GM19239 (cell line): ENCODE measurements at regions not wholly inside any gene's neighbourhood (a gene's known extent, or its start where the extent isn't known, plus 50 kb on each side); places are given as distances from the start of the nearest gene placed in this dataset.
"Not testable (repeated sequence)": the region's sequence is repeated elsewhere in the genome, so short reads cannot be mapped to it uniquely, and the experiment has no call there.

Experiments
- DNase-seq: peaks from one replicate; pipeline ENCODE4 v3.0.0; 2011; ENCODE audit warnings: low spot score; ENCODE audit not compliant: insufficient read length
- FAIRE-seq: peaks from 2 replicates; lab custom pipeline; 2011; peaks lifted over from hg19 to GRCh38; lab: Jason Lieb, UNC

DNA sequence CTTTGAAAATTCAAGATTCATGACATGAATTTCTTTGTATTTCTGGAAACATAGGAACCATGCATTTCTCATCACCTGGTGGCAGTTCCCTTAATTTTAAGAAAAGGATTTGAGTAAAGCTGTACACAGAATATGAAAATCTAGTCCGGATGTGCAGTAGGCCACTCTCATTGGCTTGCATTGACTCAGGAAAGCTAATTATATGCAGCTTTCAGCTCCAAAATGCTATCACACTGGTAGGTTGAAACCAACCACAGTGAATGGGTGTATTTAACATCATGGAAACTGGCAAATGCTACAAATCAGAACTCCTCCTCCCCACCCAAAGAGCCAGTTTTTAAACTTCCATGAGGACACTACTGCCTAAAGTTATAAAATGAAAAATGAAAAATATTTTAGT lies 161.6 kb upstream of the FBXL17 start:
- DNase-seq = no peak
- FAIRE-seq = no peak

DNA sequence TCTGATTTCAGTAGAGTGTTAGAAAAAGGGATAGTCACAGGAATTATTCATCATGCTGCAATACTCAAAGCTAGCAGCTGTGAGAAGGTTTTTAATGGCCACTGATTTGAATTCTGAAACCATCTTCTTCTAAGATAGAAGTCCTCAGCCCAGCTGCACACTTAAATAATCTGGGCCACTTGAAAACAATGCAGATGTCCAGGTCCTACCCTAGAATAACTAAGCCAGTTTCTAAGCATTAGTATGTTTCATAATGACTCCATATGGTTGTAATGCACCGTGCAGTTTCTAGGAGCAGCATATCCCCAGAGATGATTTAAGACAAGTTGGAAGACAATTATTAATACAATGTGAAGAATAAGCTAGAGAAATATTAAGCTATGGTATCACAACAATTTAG lies 159.9 kb upstream of the FBXL17 start:
- peak; percentile 71 for FAIRE-seq

DNA sequence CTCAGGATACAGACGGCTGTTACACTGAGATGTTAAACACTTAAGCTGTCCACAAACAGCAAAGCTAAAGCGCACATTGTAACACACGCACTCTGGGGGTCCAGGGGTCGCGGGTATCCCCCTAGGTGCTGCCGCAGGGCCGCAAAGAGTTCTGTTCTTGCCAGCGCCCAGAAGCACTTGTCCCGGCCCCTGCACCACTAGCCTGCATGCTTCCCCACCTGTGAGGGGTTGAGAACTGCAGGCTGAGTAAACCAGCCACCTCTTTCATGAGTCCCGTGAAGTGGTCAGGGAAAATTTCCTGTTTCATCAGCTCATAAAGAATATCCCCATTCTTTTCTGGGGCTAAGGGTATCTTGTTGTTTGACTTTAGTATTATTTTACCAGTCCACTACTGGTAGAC lies 154.4 kb upstream of the FBXL17 start:
- DNase-seq (no peak), FAIRE-seq (no peak)

More for the DNA sequence above, 159.9 kb upstream of the FBXL17 start:
- DNase-seq = no peak

DNA sequence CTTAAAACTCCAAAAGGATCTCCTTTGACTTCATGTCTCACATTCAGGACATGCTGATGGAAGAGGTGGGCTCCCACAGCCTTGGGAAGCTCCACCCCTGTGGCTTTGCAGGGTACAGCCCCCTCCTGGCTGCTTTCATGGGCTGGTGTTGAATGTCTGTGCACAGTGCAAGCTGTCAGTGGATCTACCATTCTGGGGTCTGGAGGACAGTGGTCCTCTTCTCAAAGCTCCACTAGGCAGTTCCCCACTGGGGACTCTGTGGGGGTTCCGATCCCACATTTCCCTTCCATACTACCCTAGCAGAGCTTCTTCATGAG lies 150.2 kb upstream of the FBXL17 start:
- not testable (repeated sequence) for FAIRE-seq, DNase-seq

GRCh38 chr5:108531367-108532128 lies 149.7 kb upstream of the FBXL17 start:
- no peak for FAIRE-seq
- DNase-seq = no peak

- FAIRE-seq (no peak), DNase-seq (no peak)
These were observed 148.8 kb upstream of the FBXL17 start for GRCh38 chr5:108530706-108531105.

GRCh38 chr5:108529381-108529780 lies 147.5 kb upstream of the FBXL17 start:
- FAIRE-seq = no peak
- DNase-seq = no peak

DNA sequence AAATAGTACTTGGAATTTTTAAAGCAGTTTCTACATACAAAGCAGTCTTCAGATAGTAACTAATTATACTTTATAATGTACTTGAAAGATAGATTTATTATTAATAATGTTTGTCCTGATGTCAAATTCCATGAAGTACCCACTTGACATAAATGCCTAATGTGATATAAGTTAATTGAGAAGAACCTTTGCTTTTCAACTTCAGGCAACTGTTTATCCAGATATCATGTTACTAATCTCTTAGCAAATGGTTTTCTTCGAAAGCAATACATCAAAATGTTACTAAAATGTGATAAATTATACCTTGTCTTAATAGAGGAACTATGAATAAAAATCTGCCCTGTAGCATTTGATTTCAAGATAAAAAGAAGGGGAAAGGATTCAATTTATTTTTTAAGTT lies 146.8 kb upstream of the FBXL17 start:
- DNase-seq (no peak), FAIRE-seq (no peak)

- DNase-seq = no peak
- peak; percentile 73 for FAIRE-seq
These were observed 142.7 kb upstream of the FBXL17 start for GRCh38 chr5:108524564-108524963.

- no peak for FAIRE-seq
- no peak for DNase-seq
These were observed 141.5 kb upstream of the FBXL17 start for GRCh38 chr5:108523360-108523759.

- DNase-seq = no peak
- FAIRE-seq = peak; percentile 92
These were observed 140.1 kb upstream of the FBXL17 start for GRCh38 chr5:108521841-108522506.

DNA sequence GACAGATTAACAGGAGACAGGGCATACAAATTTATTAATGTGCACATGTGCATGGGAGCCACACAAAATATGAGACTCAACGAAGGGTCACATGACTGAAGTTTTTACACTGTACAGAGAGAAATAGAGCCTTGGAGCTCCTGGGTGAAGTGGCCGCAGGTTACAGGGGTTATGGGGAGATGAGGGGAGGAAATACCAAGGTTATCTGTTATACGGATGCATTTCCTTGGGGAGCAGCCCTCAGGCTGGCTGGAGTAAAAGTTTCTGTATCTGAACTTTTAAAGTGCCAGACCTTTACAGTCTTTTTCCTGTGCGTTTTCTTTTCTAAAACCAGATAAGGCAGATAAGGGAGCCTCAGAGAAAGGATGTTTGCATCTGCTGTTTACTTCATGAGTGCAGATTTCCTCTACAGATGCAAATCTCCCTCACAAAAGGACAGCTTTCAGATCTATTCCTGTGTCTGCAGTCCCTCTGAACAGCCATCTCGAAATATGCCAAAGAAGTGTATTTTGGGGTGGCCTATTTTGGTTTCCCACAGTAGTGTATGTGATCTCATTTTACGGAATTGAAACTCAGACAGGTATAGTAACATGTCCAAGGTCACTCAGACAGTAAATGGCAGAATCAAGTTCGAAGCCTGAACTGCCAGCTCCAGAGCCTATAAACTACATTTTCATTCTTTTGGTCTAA lies 139.3 kb upstream of the FBXL17 start:
- DNase-seq = no peak

GRCh38 chr5:108516785-108517184 lies 134.9 kb upstream of the FBXL17 start:
- FAIRE-seq = no peak
- DNase-seq = no peak

More for the DNA sequence above, 139.3 kb upstream of the FBXL17 start:
- no peak for FAIRE-seq

- FAIRE-seq (no peak), DNase-seq (no peak)
These were observed 133.7 kb upstream of the FBXL17 start for GRCh38 chr5:108515517-108516105.

- no peak for FAIRE-seq
- no peak for DNase-seq
These were observed 127.1 kb upstream of the FBXL17 start for GRCh38 chr5:108508979-108509378.

GRCh38 chr5:108507631-108508030 lies 125.7 kb upstream of the FBXL17 start:
- FAIRE-seq = no peak
- DNase-seq = no peak

DNA sequence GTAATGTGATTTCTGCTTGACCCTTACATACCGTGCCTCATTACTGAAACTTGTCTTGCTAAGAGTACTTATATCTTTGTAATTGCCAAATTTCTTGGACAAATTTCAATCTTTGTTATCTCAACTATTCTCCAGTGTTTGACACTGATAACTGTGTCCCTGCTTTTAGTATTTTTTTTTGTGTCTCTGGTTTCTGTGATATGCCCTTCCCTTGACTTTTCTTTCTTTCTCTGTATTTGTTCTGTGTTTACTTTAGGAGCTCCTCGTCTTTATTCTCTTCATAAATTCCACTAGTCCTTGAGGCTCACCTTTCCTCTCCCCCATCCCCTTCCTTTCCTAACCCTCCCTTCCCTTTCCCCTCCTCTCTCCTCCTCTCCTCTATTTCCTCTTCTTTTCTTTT lies 123.7 kb upstream of the FBXL17 start:
- no peak for DNase-seq
- no peak for FAIRE-seq

DNA sequence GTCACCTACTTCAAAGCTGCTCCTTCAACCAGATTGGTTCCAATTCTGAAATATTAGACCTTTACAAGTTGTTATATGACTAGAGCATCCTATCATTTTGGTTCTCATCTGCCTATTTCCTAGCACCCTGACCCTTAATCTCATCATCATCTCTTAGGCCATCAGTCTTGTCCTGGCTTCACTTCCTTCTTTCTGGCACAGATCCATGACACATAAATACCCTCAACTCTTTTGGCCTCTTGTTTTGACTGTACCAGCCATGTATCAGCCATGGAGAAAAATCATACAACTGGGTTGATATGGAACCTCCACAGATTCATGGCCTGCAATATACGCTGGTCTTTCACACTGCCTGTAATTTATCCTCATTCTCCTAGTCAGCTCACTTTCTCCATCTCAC lies 123.1 kb upstream of the FBXL17 start:
- no peak for FAIRE-seq
- no peak for DNase-seq

DNA sequence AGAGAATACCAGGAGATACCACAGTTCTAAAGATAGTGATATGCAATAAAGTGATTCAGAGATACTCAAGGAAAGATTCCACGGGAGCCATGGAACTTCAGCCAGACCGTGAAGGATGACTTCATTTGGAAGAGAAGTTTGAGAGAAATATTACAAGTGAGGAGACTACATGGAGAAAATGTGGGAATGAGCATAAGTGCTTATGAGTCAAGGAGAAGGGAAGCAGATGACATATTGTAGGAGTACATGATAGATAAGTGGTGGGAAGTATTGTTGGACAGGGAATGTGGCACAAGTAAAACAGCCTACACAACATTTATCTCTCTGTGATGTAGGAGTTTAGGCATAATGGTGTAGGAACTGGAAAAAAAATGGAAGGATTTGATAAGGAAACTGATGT lies 122.1 kb upstream of the FBXL17 start:
- no peak for DNase-seq
- FAIRE-seq = no peak

- not testable (repeated sequence) for DNase-seq, FAIRE-seq
These were observed 113.7 kb upstream of the FBXL17 start for GRCh38 chr5:108495615-108496014.

- DNase-seq (no peak), FAIRE-seq (no peak)
These were observed 106.1 kb upstream of the FBXL17 start for GRCh38 chr5:108487951-108488350.
